ENCODE measurements at regions not wholly inside any gene's neighbourhood (a gene's known extent, or its start where the extent isn't known, plus 50 kb on each side); places are given as distances from the start of the nearest gene placed in this dataset.

GRCh38 chr13:84951128-84951527, 848.1 kb downstream of the SLITRK6 start:
- no peaks in the 10 kb centered on the region for H3K4me1 ChIP-seq (ENCODE audit: control insufficient read depth in 5 of 5, insufficient read depth in 5 of 5, low read length in 5 of 5)
- no peaks in the 10 kb centered on the region for H3K9me3 ChIP-seq (ENCODE audit: control insufficient read depth in 4 of 4, insufficient read depth in 3 of 4, low read length in 3 of 4)
- H3K27ac ChIP-seq (ENCODE audit: low read depth in 1 of 2, low read length in 1 of 2): no peak overlapping the region
- no peak for ATAC-seq (ENCODE audit: insufficient read depth, low FRiP score)
- no peaks in the 10 kb centered on the region for H3K36me3 ChIP-seq (ENCODE audit: control insufficient read depth in 4 of 4, insufficient read depth in 4 of 4, low read length in 4 of 4)
- H3K27me3 ChIP-seq (ENCODE audit: control insufficient read depth in 3 of 3, insufficient read depth in 3 of 3, low read length in 2 of 3): no peaks in the 10 kb centered on the region
- H3K4me3 ChIP-seq: no peak overlapping the region
- no peak overlapping the region for H3K9ac ChIP-seq (ENCODE audit: insufficient read depth in 1 of 2, low read length in 2 of 2)
- no peak for TF ChIP-seq CTCF (IDR thresholded peaks at IDR 0.05; ENCODE audit: control extremely low read depth, extremely low read depth)
- DNase-seq: no peak
- WGBS, 2 donors: 94 to 95% methylated on average over 1 of the region's 1 CpG

GRCh38 chr13:84946192-84946591, 853.0 kb downstream of the SLITRK6 start:
- H3K27ac ChIP-seq (ENCODE audit: low read depth in 1 of 2, low read length in 1 of 2): no peak overlapping the region
- H3K9me3 ChIP-seq (ENCODE audit: control insufficient read depth in 4 of 4, insufficient read depth in 3 of 4, low read length in 3 of 4): peaks cover 0 to 2% (median 0%) of the 10 kb centered on the region in 4 donors
- no peaks in the 10 kb centered on the region for H3K36me3 ChIP-seq (ENCODE audit: control insufficient read depth in 4 of 4, insufficient read depth in 4 of 4, low read length in 4 of 4)
- TF ChIP-seq CTCF (IDR thresholded peaks at IDR 0.05; ENCODE audit: control extremely low read depth, extremely low read depth): no peak
- no peak for DNase-seq
- H3K4me3 ChIP-seq: no peak overlapping the region
- H3K27me3 ChIP-seq (ENCODE audit: control insufficient read depth in 3 of 3, insufficient read depth in 3 of 3, low read length in 2 of 3): no peaks in the 10 kb centered on the region
- no peak for ATAC-seq (ENCODE audit: insufficient read depth, low FRiP score)
- H3K9ac ChIP-seq (ENCODE audit: insufficient read depth in 1 of 2, low read length in 2 of 2): no peak overlapping the region
- 35 to 56% methylated on average over 2 of the region's 2 CpGs for WGBS, 2 donors
- no peaks in the 10 kb centered on the region for H3K4me1 ChIP-seq (ENCODE audit: control insufficient read depth in 5 of 5, insufficient read depth in 5 of 5, low read length in 5 of 5)

GRCh38 chr13:84940798-84941197, 858.4 kb downstream of the SLITRK6 start:
- 83 to 90% methylated on average over 6 of the region's 6 CpGs for WGBS, 2 donors
- H3K9ac ChIP-seq (ENCODE audit: insufficient read depth in 1 of 2, low read length in 2 of 2): no peak overlapping the region
- DNase-seq: no peak
- no peaks in the 10 kb centered on the region for H3K4me1 ChIP-seq (ENCODE audit: control insufficient read depth in 5 of 5, insufficient read depth in 5 of 5, low read length in 5 of 5)
- H3K4me3 ChIP-seq: no peak overlapping the region
- H3K27ac ChIP-seq (ENCODE audit: low read depth in 1 of 2, low read length in 1 of 2): no peak overlapping the region
- H3K36me3 ChIP-seq (ENCODE audit: control insufficient read depth in 4 of 4, insufficient read depth in 4 of 4, low read length in 4 of 4): no peaks in the 10 kb centered on the region
- H3K9me3 ChIP-seq (ENCODE audit: control insufficient read depth in 4 of 4, insufficient read depth in 3 of 4, low read length in 3 of 4): peaks cover 0 to 2% (median 0%) of the 10 kb centered on the region in 4 donors
- TF ChIP-seq CTCF (IDR thresholded peaks at IDR 0.05; ENCODE audit: control extremely low read depth, extremely low read depth): no peak
- no peaks in the 10 kb centered on the region for H3K27me3 ChIP-seq (ENCODE audit: control insufficient read depth in 3 of 3, insufficient read depth in 3 of 3, low read length in 2 of 3)
- ATAC-seq (ENCODE audit: insufficient read depth, low FRiP score): no peak

GRCh38 chr13:84940167-84940566, 859.1 kb downstream of the SLITRK6 start:
- ATAC-seq (ENCODE audit: insufficient read depth, low FRiP score): no peak
- Histone ChIP-seq H3K9ac (ENCODE audit: insufficient read depth in 1 of 2, low read length in 2 of 2) (no peak overlapping the region), H3K4me1 (ENCODE audit: control insufficient read depth in 5 of 5, insufficient read depth in 5 of 5, low read length in 5 of 5) (no peaks in the 10 kb centered on the region), H3K4me3 (no peak overlapping the region), H3K27me3 (ENCODE audit: control insufficient read depth in 3 of 3, insufficient read depth in 3 of 3, low read length in 2 of 3) (no peaks in the 10 kb centered on the region), H3K9me3 (ENCODE audit: control insufficient read depth in 4 of 4, insufficient read depth in 3 of 4, low read length in 3 of 4) (peaks cover 0 to 2% (median 0%) of the 10 kb centered on the region in 4 donors), H3K36me3 (ENCODE audit: control insufficient read depth in 4 of 4, insufficient read depth in 4 of 4, low read length in 4 of 4) (no peaks in the 10 kb centered on the region), H3K27ac (ENCODE audit: low read depth in 1 of 2, low read length in 1 of 2) (no peak overlapping the region)
- WGBS, 2 donors: 94 to 95% methylated on average over 6 of the region's 6 CpGs
- TF ChIP-seq CTCF (IDR thresholded peaks at IDR 0.05; ENCODE audit: control extremely low read depth, extremely low read depth): no peak
- no peak for DNase-seq

Data from lung (tissue), 11 donors.